ENCODE measurements at regions not wholly inside any gene's neighbourhood (a gene's known extent, or its start where the extent isn't known, plus 50 kb on each side); places are given as distances from the start of the nearest gene placed in this dataset.

DNA sequence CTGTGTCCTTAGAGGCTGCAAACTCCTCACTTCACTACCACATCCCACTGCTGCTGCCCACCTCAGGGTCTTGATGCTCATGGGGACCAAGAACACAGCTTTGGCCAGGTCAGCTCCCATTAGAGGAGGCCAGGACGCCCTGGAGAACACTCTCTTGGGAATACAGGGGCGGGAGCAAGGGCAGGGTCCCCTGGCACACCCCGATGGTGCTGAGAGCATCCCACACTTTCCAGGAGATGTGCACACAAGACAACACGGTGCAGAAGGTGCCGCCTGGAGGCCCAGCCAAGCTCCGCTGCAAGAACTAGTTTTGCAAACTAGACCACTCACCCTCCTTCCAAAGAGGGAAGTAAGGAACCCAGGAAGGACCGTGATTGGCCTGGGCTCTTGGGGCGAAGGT, 304.4 kb upstream of the SALL3 start:
- TF ChIP-seq, protein P1, sequence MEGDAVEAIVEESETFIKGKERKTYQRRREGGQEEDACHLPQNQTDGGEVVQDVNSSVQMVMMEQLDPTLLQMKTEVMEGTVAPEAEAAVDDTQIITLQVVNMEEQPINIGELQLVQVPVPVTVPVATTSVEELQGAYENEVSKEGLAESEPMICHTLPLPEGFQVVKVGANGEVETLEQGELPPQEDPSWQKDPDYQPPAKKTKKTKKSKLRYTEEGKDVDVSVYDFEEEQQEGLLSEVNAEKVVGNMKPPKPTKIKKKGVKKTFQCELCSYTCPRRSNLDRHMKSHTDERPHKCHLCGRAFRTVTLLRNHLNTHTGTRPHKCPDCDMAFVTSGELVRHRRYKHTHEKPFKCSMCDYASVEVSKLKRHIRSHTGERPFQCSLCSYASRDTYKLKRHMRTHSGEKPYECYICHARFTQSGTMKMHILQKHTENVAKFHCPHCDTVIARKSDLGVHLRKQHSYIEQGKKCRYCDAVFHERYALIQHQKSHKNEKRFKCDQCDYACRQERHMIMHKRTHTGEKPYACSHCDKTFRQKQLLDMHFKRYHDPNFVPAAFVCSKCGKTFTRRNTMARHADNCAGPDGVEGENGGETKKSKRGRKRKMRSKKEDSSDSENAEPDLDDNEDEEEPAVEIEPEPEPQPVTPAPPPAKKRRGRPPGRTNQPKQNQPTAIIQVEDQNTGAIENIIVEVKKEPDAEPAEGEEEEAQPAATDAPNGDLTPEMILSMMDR (optimal IDR thresholded peaks at IDR 0.05 in 1 of 3, IDR thresholded peaks at IDR 0.05 in 1 of 3, conservative IDR thresholded peaks at IDR 0.05 in 1 of 3; ENCODE audit: extremely low read depth in 1 of 3, insufficient read depth in 2 of 3, low read length in 3 of 3) = no peak
- no peak for TF ChIP-seq EZH2 (IDR thresholded peaks at IDR 0.05; ENCODE audit: low read length)

All from keratinocyte (primary cell).